GM12878 (cell line): ENCODE measurements at regions not wholly inside any gene's neighbourhood (a gene's known extent, or its start where the extent isn't known, plus 50 kb on each side); places are given as distances from the start of the nearest gene placed in this dataset.

Experiments
- ATAC-seq: fragments of 200-7000 bp; cut with Tn5 transposase; 3 replicates; pipeline ENCODE4 v1.9.1; 2020; ENCODE audit warnings: mild to moderate bottlenecking, moderate library complexity
- BruUV-seq: library from RNA; stranded (reverse); fragments of 400-500 nt; replicated peaks from 2 replicates; lab custom pipeline; 2021; lab: Mats Ljungman, UMichigan
- CTCF ChIA-PET: fragments of 300-600 bp; sonication (Branson Sonifier 250); formaldehyde crosslinking; extraction: SDS; loops from one replicate; lab custom pipeline; 2021; ENCODE audit warnings: inconsistent platforms; lab: Yijun Ruan, JAX
- POLR2A ChIA-PET: fragments of 350-600 bp; formaldehyde crosslinking; extraction: SDS; loops from one replicate; lab custom pipeline; 2021; ENCODE audit warnings: inconsistent platforms; lab: Charles Lee
- RAD21 ChIA-PET: fragments of 300-600 bp; sonication (Branson Sonifier 250); formaldehyde crosslinking; loops from one replicate; lab custom pipeline; 2023; ENCODE audit warnings: antibody characterized with exemption; ENCODE audit not compliant: unreplicated experiment; lab: Charles Lee
- SMC1A ChIA-PET: fragments of 300-600 bp; sonication (Branson Sonifier 250); formaldehyde crosslinking; loops from one replicate; lab custom pipeline; 2023; ENCODE audit not compliant: unreplicated experiment, uncharacterized antibody; lab: Charles Lee
- DNase-seq: peaks from one replicate; pipeline ENCODE4 v3.0.0-alpha.2; 2011; ENCODE audit warnings: low read depth, low spot score
- FAIRE-seq: peaks from 3 replicates; lab custom pipeline; 2011; peaks lifted over from hg19 to GRCh38; lab: Jason Lieb, UNC
- H2AFZ ChIP-seq: 2 replicates; pipeline ENCODE4 v1.6.0; 2011; ENCODE audit warnings: low read depth, low read length, control low read depth; ENCODE audit not compliant: control insufficient read depth
- H3K27ac ChIP-seq: 2 replicates; pipeline ENCODE4 v1.5.1; 2011; ENCODE audit warnings: control low read depth; ENCODE audit not compliant: control insufficient read depth, insufficient read depth
- H3K27me3 ChIP-seq, 2 experiments: replicated peaks in 1 of 2; 2 replicates each; pipeline versions ENCODE4 v1.6.0 to v1.6.1; 2011; ENCODE audit warnings: low read length in 1 of 2; ENCODE audit not compliant: control insufficient read depth in 2 of 2, insufficient read depth in 2 of 2
- H3K36me3 ChIP-seq, 2 experiments: 2 replicates each; pipeline ENCODE4 v1.5.1; 2011; ENCODE audit warnings: low read length in 1 of 2; ENCODE audit not compliant: control insufficient read depth in 2 of 2, insufficient read depth in 2 of 2
- H3K4me1 ChIP-seq: 2 replicates; pipeline ENCODE4 v1.6.1; 2011; ENCODE audit warnings: mild to moderate bottlenecking, low read length, moderate library complexity, mixed read lengths; ENCODE audit not compliant: control insufficient read depth, insufficient read depth
- H3K4me2 ChIP-seq: 2 replicates; pipeline ENCODE4 v1.6.0; 2011; ENCODE audit warnings: control low read depth; ENCODE audit not compliant: control insufficient read depth, insufficient read depth
- H3K4me3 ChIP-seq: fragments of 200-600 bp; sonication (generic); 2 replicates; pipeline ENCODE4 v1.5.1; 2016
- H3K79me2 ChIP-seq: 2 replicates; pipeline ENCODE4 v1.6.0; 2011; ENCODE audit warnings: low read length; ENCODE audit not compliant: control insufficient read depth, insufficient read depth
- H3K9ac ChIP-seq: 2 replicates; pipeline ENCODE4 v1.8.0; 2011; ENCODE audit warnings: low read length, control low read depth, mixed read lengths; ENCODE audit not compliant: control insufficient read depth, insufficient read depth
- H3K9me3 ChIP-seq: replicated peaks from 3 replicates; pipeline ENCODE4 v1.5.1; 2011; ENCODE audit warnings: mild to moderate bottlenecking, low read length; ENCODE audit not compliant: control insufficient read depth, insufficient read depth
- H4K20me1 ChIP-seq: 2 replicates; pipeline ENCODE4 v1.6.0; 2011; ENCODE audit not compliant: control insufficient read depth, insufficient read depth
- FOXM1 ChIP-seq: IDR thresholded peaks from 2 replicates; pipeline ENCODE4 v1.6.1; 2012; ENCODE audit warnings: low read depth, mild to moderate bottlenecking, inconsistent platforms, low read length, moderate library complexity
- IRF3 ChIP-seq: fragments of 450-650 bp; IDR thresholded peaks from 2 replicates; pipeline ENCODE4 v1.6.1; 2014; ENCODE audit warnings: mild to moderate bottlenecking
- MYC ChIP-seq: IDR thresholded peaks from 2 replicates; pipeline ENCODE4 v1.6.1; 2011; ENCODE audit warnings: mild to moderate bottlenecking, low read length, moderate library complexity, inconsistent platforms; ENCODE audit not compliant: insufficient read depth, insufficient replicate concordance, insufficient read length, severe bottlenecking
- POLR2AphosphoS2 ChIP-seq: IDR thresholded peaks from 2 replicates; pipeline ENCODE4 v1.6.1; 2011; ENCODE audit warnings: low read depth, mild to moderate bottlenecking, low read length, improper control_type of control experiment, moderate library complexity
- RAD21 ChIP-seq: IDR thresholded peaks from 2 replicates; pipeline ENCODE4 v1.6.1; 2011; ENCODE audit warnings: mild to moderate bottlenecking, low read depth, low read length, moderate library complexity; ENCODE audit not compliant: insufficient read depth
- SRF ChIP-seq, 2 experiments: IDR thresholded peaks; 2 replicates each; pipeline ENCODE4 v1.6.1; 2011; ENCODE audit warnings: low read depth in 2 of 2, low read length in 2 of 2, mild to moderate bottlenecking in 1 of 2, moderate library complexity in 1 of 2
- WGBS: methylation state at CpG from one replicate; pipeline ENCODE4 v1.1.6; 2016; ENCODE audit warnings: low lambda C conversion rate; ENCODE audit not compliant: insufficient replicate concordance, insufficient coverage; ENCODE audit errors: missing lambda C conversion rate; 5-methylcytosine and 5-hydroxymethylcytosine counted together
- in situ Hi-C: fragments of 300-500 bp; cut with MboI; formaldehyde crosslinking; loops from 9 replicates; pipeline ENCODE4 v1.14.3; 2018; ENCODE audit warnings: mixed read lengths
- intact Hi-C: fragments of 100-400 bp; cut with micrococcal nuclease; formaldehyde crosslinking; loops from one replicate; pipeline ENCODE4 v1.14.2; 2022; ENCODE audit not compliant: unreplicated experiment

DNA sequence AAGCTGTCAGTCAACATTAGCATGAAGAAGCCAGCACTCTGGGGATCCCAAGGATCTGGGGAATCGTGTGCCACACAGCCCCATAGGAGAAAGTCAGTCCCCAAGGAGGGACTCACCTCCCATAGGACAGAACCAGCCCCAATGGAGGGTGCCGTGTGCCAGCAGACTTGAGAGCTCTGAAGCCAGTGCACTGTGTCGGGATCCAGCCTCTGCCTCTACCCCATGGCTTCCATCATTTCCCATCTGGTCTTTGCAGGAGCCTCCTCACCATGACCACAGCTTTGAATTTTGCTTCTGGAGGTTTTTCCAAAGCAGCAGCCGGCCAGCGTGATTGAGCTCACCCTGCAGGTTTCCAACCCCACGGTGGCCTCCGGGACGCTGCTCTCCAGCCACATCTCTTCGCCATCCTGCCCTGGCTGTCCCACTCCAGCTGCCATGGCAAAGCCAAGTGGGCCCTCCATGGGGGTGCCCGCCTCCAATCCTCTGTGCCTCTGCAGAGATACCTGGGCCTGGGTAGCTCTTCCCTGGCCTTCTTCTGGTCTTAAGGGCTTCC, 171.8 kb upstream of the SHH start (continued):
- TF ChIP-seq SRF (IDR thresholded peaks at IDR 0.05; ENCODE audit: low read depth in 2 of 2, low read length in 2 of 2) (no peak), IRF3 (no peak), MYC (no peak), RAD21 (no peak), FOXM1 (no peak)

- H3K4me3 ChIP-seq, result no peak overlapping the region
- H2AFZ ChIP-seq, result no peak overlapping the region
- ChIA-PET CTCF (no interaction called here), RAD21 (no interaction called here), SMC1A (no interaction called here), POLR2A (no interaction called here)
- 40% methylated on average over 14 of the region's 14 CpGs for WGBS
- no peaks in the 10 kb centered on the region for H3K36me3 ChIP-seq
- H3K4me1 ChIP-seq, result no peaks in the 10 kb centered on the region
- no peaks in the 10 kb centered on the region for H3K79me2 ChIP-seq
- no peaks in the 10 kb centered on the region for H3K27me3 ChIP-seq
- H3K4me2 ChIP-seq, result no peak overlapping the region
- no TSS peak for BruUV-seq
- TF ChIP-seq POLR2AphosphoS2, result no peak
- H3K27ac ChIP-seq, result no peak overlapping the region
- intact Hi-C loops, result no loop called here
- DNase-seq (no peak), ATAC-seq (no peak), FAIRE-seq (no peak)
- no peaks in the 10 kb centered on the region for H3K9me3 ChIP-seq
- in situ Hi-C loops, result no loop called here
- no peaks in the 10 kb centered on the region for H4K20me1 ChIP-seq
- no peak overlapping the region for H3K9ac ChIP-seq
Observed at GRCh38 chr7:155983176-155983815, 171.0 kb upstream of the SHH start.
